Stimulated activated effector memory CD8-positive, alpha-beta T cell treated with anti-CD3 and anti-CD28 coated beads, Interleukin-12 subunit alpha, Interleukin-12 subunit beta, amount 100 ng/mL, for 72 hours (primary cell): ENCODE measurements at regions not wholly inside any gene's neighbourhood (a gene's known extent, or its start where the extent isn't known, plus 50 kb on each side); places are given as distances from the start of the nearest gene placed in this dataset.

Source experiments
- ATAC-seq: fragments of 150-1000 bp; cut with Tn5 transposase; 2 replicates; pipeline ENCODE4 v1.10.0; 2021
- DNase-seq, 2 donors: peaks; one replicate each; pipeline ENCODE4 v3.0.0; 2021 to 2022; ENCODE audit warnings: low spot score in 2 of 2
- H3K27ac Mint-ChIP-seq: one replicate; pipeline ENCODE4 v1.8.0; 2022; ENCODE audit warnings: mild to moderate bottlenecking, mixed read lengths
- H3K36me3 Mint-ChIP-seq: one replicate; pipeline ENCODE4 v1.8.0; 2022; ENCODE audit warnings: mild to moderate bottlenecking, mixed read lengths
- H3K4me1 Mint-ChIP-seq: one replicate; pipeline ENCODE4 v1.8.0; 2022; ENCODE audit warnings: mixed read lengths
- H3K4me3 Mint-ChIP-seq: one replicate; pipeline ENCODE4 v1.8.0; 2022; ENCODE audit warnings: mild to moderate bottlenecking, mixed read lengths
- H3K9me3 Mint-ChIP-seq: one replicate; pipeline ENCODE4 v1.8.0; 2022; ENCODE audit warnings: mixed read lengths

GRCh38 chr13:112012016-112012704 lies 54.8 kb upstream of the SOX1 start:
- no peaks in the 10 kb centered on the region for H3K4me1 Mint-ChIP-seq
- no peaks in the 10 kb centered on the region for H3K36me3 Mint-ChIP-seq
- H3K9me3 Mint-ChIP-seq, result peaks cover 3% of the 10 kb centered on the region
- H3K4me3 Mint-ChIP-seq, result no peak overlapping the region
- DNase-seq, result no peak
- no peak for ATAC-seq
- no peak overlapping the region for H3K27ac Mint-ChIP-seq

GRCh38 chr13:112012705-112013085 lies 54.3 kb upstream of the SOX1 start:
- H3K4me1 Mint-ChIP-seq, result no peaks in the 10 kb centered on the region
- no peak overlapping the region for H3K4me3 Mint-ChIP-seq
- DNase-seq, result no peak
- no peak overlapping the region for H3K27ac Mint-ChIP-seq
- no peak for ATAC-seq
- peaks cover 3% of the 10 kb centered on the region for H3K9me3 Mint-ChIP-seq
- H3K36me3 Mint-ChIP-seq, result no peaks in the 10 kb centered on the region

- peaks cover 3% of the 10 kb centered on the region for H3K9me3 Mint-ChIP-seq
- ATAC-seq, result no peak
- no peak for DNase-seq
- H3K4me1 Mint-ChIP-seq, result no peaks in the 10 kb centered on the region
- no peak overlapping the region for H3K4me3 Mint-ChIP-seq
- no peak overlapping the region for H3K27ac Mint-ChIP-seq
- H3K36me3 Mint-ChIP-seq, result no peaks in the 10 kb centered on the region
Measured at GRCh38 chr13:112013665-112014064, 53.3 kb upstream of the SOX1 start.

- H3K36me3 Mint-ChIP-seq, result no peaks in the 10 kb centered on the region
- ATAC-seq (no peak), DNase-seq (no peak)
- H3K4me3 Mint-ChIP-seq, result no peak overlapping the region
- no peaks in the 10 kb centered on the region for H3K4me1 Mint-ChIP-seq
- H3K27ac Mint-ChIP-seq, result no peak overlapping the region
- peaks cover 3% of the 10 kb centered on the region for H3K9me3 Mint-ChIP-seq
Measured at GRCh38 chr13:112014857-112015256, 52.1 kb upstream of the SOX1 start.
